Skeletal muscle satellite cell (primary cell): ENCODE measurements at regions not wholly inside any gene's neighbourhood (a gene's known extent, or its start where the extent isn't known, plus 50 kb on each side); places are given as distances from the start of the nearest gene placed in this dataset.

Experiments used
- H3K27me3 ChIP-seq: 2 replicates; pipeline ENCODE4 v1.7.0; 2013; ENCODE audit warnings: low read length; ENCODE audit not compliant: control insufficient read depth, insufficient read depth
- H3K36me3 ChIP-seq: 2 replicates; pipeline ENCODE4 v1.7.0; 2013; ENCODE audit warnings: mild to moderate bottlenecking, control low read depth, low read length; ENCODE audit not compliant: insufficient read depth
- H3K4me1 ChIP-seq: 2 replicates; pipeline ENCODE4 v1.7.0; 2013; ENCODE audit warnings: low read length; ENCODE audit not compliant: control insufficient read depth, insufficient read depth
- H3K4me2 ChIP-seq: 2 replicates; pipeline ENCODE4 v1.7.0; 2013; ENCODE audit warnings: mild to moderate bottlenecking, low read length
- H3K4me3 ChIP-seq: 2 replicates; pipeline ENCODE4 v1.7.0; 2013; ENCODE audit warnings: low read length
- H3K9ac ChIP-seq: 2 replicates; pipeline ENCODE4 v1.7.0; 2013; ENCODE audit warnings: mild to moderate bottlenecking, low read depth, low read length, moderate library complexity
- H3K9me3 ChIP-seq: replicated peaks from 2 replicates; pipeline ENCODE4 v1.7.0; 2013; ENCODE audit warnings: mild to moderate bottlenecking, control low read depth, low read length

- H3K9ac ChIP-seq: no peak overlapping the region
Observed at GRCh38 chrX:39308126-39308525, 506.9 kb downstream of the MID1IP1 start.

GRCh38 chrX:39309018-39309635 is 507.9 kb downstream of the MID1IP1 start:
- Histone ChIP-seq H3K27me3 (peaks cover 21% of the 10 kb centered on the region), H3K36me3 (no peaks in the 10 kb centered on the region), H3K9ac (no peak overlapping the region), H3K4me2 (no peak overlapping the region), H3K4me3 (no peak overlapping the region), H3K9me3 (no peaks in the 10 kb centered on the region), H3K4me1 (no peaks in the 10 kb centered on the region)

More at GRCh38 chrX:39308126-39308525, 506.9 kb downstream of the MID1IP1 start:
- Histone ChIP-seq H3K36me3 (no peaks in the 10 kb centered on the region), H3K4me2 (no peak overlapping the region), H3K9me3 (no peaks in the 10 kb centered on the region), H3K27me3 (peaks cover 12% of the 10 kb centered on the region), H3K4me3 (no peak overlapping the region), H3K4me1 (no peaks in the 10 kb centered on the region)

- Histone ChIP-seq H3K9ac (no peak overlapping the region), H3K36me3 (no peaks in the 10 kb centered on the region), H3K9me3 (no peaks in the 10 kb centered on the region), H3K27me3 (peaks cover 23% of the 10 kb centered on the region), H3K4me1 (no peaks in the 10 kb centered on the region), H3K4me3 (no peak overlapping the region), H3K4me2 (no peak overlapping the region)
Observed at GRCh38 chrX:39309721-39310152, 508.5 kb downstream of the MID1IP1 start.

- Histone ChIP-seq H3K4me2 (no peak overlapping the region), H3K4me3 (no peak overlapping the region), H3K9me3 (no peaks in the 10 kb centered on the region), H3K27me3 (peaks cover 23% of the 10 kb centered on the region), H3K9ac (no peak overlapping the region), H3K4me1 (no peaks in the 10 kb centered on the region), H3K36me3 (no peaks in the 10 kb centered on the region)
Observed at GRCh38 chrX:39310891-39311290, 509.6 kb downstream of the MID1IP1 start.

- Histone ChIP-seq H3K9me3 (no peaks in the 10 kb centered on the region), H3K27me3 (peaks cover 23% of the 10 kb centered on the region), H3K9ac (no peak overlapping the region), H3K36me3 (no peaks in the 10 kb centered on the region), H3K4me2 (no peak overlapping the region), H3K4me3 (no peak overlapping the region), H3K4me1 (no peaks in the 10 kb centered on the region)
Observed at GRCh38 chrX:39311646-39312045, 510.4 kb downstream of the MID1IP1 start.

- no peak overlapping the region for H3K4me2 ChIP-seq
- H3K4me1 ChIP-seq: no peaks in the 10 kb centered on the region
- H3K9ac ChIP-seq: no peak overlapping the region
- H3K36me3 ChIP-seq: no peaks in the 10 kb centered on the region
- H3K27me3 ChIP-seq: peaks cover 27% of the 10 kb centered on the region
- no peak overlapping the region for H3K4me3 ChIP-seq
- no peaks in the 10 kb centered on the region for H3K9me3 ChIP-seq
Observed at GRCh38 chrX:39313146-39313545, 511.9 kb downstream of the MID1IP1 start.

GRCh38 chrX:39318506-39319343 is 517.5 kb downstream of the MID1IP1 start:
- Histone ChIP-seq H3K27me3 (peaks cover 40% of the 10 kb centered on the region), H3K9me3 (no peaks in the 10 kb centered on the region), H3K4me2 (no peak overlapping the region), H3K4me3 (no peak overlapping the region), H3K9ac (no peak overlapping the region), H3K36me3 (no peaks in the 10 kb centered on the region), H3K4me1 (no peaks in the 10 kb centered on the region)

- Histone ChIP-seq H3K9ac (no peak overlapping the region), H3K4me1 (no peaks in the 10 kb centered on the region), H3K4me3 (no peak overlapping the region), H3K4me2 (no peak overlapping the region), H3K27me3 (peaks cover 38% of the 10 kb centered on the region), H3K9me3 (no peaks in the 10 kb centered on the region), H3K36me3 (no peaks in the 10 kb centered on the region)
Observed at GRCh38 chrX:39320165-39320564, 518.9 kb downstream of the MID1IP1 start.

- no peaks in the 10 kb centered on the region for H3K9me3 ChIP-seq
- no peak overlapping the region for H3K9ac ChIP-seq
- H3K4me2 ChIP-seq: no peak overlapping the region
- H3K27me3 ChIP-seq: peaks cover 48% of the 10 kb centered on the region
- no peaks in the 10 kb centered on the region for H3K36me3 ChIP-seq
- no peaks in the 10 kb centered on the region for H3K4me1 ChIP-seq
- H3K4me3 ChIP-seq: no peak overlapping the region
Observed at GRCh38 chrX:39322496-39322895, 521.2 kb downstream of the MID1IP1 start.

- H3K4me3 ChIP-seq: no peak overlapping the region
- no peak overlapping the region for H3K4me2 ChIP-seq
- H3K27me3 ChIP-seq: peaks cover 52% of the 10 kb centered on the region
- H3K9ac ChIP-seq: no peak overlapping the region
- H3K36me3 ChIP-seq: no peaks in the 10 kb centered on the region
- no peaks in the 10 kb centered on the region for H3K9me3 ChIP-seq
- H3K4me1 ChIP-seq: no peaks in the 10 kb centered on the region
Observed at GRCh38 chrX:39324233-39324930, 523.1 kb downstream of the MID1IP1 start.

GRCh38 chrX:39327255-39327654 is 526.0 kb downstream of the MID1IP1 start:
- no peaks in the 10 kb centered on the region for H3K4me1 ChIP-seq
- no peak overlapping the region for H3K4me2 ChIP-seq
- no peaks in the 10 kb centered on the region for H3K36me3 ChIP-seq
- no peaks in the 10 kb centered on the region for H3K9me3 ChIP-seq
- H3K27me3 ChIP-seq: peaks cover 46% of the 10 kb centered on the region
- H3K4me3 ChIP-seq: no peak overlapping the region
- no peak overlapping the region for H3K9ac ChIP-seq
